ENCODE measurements at regions not wholly inside any gene's neighbourhood (a gene's known extent, or its start where the extent isn't known, plus 50 kb on each side); places are given as distances from the start of the nearest gene placed in this dataset.
A peak's percentile ranks its signal among the peaks of the same experiment; 100 is the strongest.
"Not testable (repeated sequence)": the region's sequence is repeated elsewhere in the genome, so short reads cannot be mapped to it uniquely, and the experiment has no call there.

DNA sequence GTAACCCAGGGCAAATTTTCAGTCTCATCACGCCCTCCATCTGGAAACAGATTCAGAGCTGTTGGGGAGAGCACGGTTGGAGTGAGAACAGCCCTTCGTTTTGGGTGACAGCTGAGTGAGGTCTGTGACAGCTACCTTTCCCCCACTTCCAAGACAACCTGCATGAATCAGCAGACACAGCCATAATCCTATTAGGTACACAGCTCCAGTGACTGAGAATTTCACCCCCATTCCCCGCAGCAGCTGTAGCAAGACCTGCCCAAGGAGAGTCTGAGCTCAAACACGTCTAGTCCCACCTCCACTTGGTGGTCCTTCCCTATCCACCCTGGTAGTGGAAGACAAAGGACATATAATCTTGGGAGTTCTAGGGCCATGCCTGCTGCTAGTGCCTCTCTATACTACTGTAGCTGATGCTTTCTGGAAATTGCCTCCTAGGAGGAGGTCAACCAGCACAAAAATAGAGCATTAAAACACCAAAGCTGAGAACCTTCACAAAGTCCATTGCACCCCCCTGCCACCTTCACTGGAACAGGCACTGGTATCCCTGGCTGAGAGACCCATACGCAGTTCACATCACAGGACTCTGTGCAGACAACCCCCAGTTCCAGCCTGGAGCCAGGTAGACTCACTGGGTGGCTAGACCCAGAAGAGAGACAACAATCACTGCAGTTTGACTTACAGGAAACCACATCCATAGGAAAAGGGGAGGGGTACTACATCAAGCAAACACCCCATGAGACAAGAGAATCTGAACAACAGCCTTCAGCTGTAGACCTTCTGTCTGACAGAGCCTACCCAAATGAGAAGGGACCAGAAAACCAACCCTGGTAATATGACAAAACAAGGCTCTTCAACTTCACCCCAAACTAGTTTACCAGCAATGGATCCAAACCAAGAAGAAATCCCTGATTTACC is 448.6 kb upstream of the CBLB start:
- Histone ChIP-seq H3K4me1 (no peaks in the 10 kb centered on the region), H3K27me3 (no peaks in the 10 kb centered on the region), H3K9me3 (no peaks in the 10 kb centered on the region), H3K4me3 (no peak overlapping the region), H3K36me3 (no peaks in the 10 kb centered on the region), H3K27ac (no peak overlapping the region)
- DNase-seq (peak in 1 of 6 donors; percentile 10), ATAC-seq (no peak), FAIRE-seq (no peak)
- TF ChIP-seq, protein P1, sequence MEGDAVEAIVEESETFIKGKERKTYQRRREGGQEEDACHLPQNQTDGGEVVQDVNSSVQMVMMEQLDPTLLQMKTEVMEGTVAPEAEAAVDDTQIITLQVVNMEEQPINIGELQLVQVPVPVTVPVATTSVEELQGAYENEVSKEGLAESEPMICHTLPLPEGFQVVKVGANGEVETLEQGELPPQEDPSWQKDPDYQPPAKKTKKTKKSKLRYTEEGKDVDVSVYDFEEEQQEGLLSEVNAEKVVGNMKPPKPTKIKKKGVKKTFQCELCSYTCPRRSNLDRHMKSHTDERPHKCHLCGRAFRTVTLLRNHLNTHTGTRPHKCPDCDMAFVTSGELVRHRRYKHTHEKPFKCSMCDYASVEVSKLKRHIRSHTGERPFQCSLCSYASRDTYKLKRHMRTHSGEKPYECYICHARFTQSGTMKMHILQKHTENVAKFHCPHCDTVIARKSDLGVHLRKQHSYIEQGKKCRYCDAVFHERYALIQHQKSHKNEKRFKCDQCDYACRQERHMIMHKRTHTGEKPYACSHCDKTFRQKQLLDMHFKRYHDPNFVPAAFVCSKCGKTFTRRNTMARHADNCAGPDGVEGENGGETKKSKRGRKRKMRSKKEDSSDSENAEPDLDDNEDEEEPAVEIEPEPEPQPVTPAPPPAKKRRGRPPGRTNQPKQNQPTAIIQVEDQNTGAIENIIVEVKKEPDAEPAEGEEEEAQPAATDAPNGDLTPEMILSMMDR (IDR thresholded peaks at IDR 0.05), result no peak
- WGBS, 2 donors, result 56 to 64% methylated on average over 6 of the region's 6 CpGs
- intact Hi-C loops (cut with DNase I), result no loop called here

DNA sequence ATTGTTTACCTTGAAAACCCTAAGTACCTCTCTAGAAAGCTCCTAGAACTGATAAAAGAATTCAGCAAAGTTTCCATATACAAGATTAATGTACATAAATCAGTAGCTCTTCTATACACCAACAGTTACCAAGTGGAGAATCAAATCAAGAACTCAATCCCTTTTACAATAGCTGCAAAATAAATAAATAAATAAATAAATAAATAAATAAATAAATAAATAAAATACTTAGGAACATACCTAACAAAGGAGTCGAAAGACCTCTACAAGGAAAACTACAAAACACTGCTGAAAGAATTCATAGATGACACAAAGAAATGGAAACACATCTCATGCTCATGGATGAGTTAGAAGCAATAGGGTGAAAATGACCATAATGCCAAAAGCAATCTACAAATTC is 452.6 kb upstream of the CBLB start:
- H3K9me3 ChIP-seq; intact Hi-C loops (cut with DNase I); H3K27ac ChIP-seq; FAIRE-seq; DNase-seq; H3K4me3 ChIP-seq; H3K36me3 ChIP-seq; ATAC-seq; H3K27me3 ChIP-seq; H3K4me1 ChIP-seq: not testable (repeated sequence)
- 48 to 54% methylated on average over 1 of the region's 1 CpG for WGBS, 2 donors

DNA sequence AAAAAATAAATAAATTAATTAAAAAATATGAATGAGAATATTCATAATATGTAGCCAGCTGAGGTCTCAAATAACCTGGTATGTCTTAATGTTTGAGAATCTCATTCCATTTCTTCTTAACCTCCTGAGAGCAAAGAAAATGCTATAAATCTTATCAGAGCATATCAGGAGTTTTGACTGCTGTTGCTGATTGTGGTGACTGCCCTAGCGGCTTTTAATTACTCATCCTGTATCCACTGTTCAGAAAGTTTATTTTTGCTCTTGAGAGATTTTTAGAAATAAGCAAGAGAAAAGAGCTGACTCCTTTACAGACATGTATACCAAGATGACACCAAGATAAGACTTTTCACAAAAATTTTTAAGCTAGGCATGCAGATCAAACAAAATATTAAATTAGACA is 454.8 kb upstream of the CBLB start:
- ATAC-seq, result no peak
- TF ChIP-seq, protein P1 (IDR thresholded peaks at IDR 0.05), result no peak
- Histone ChIP-seq H3K27ac (no peak overlapping the region), H3K27me3 (no peaks in the 10 kb centered on the region), H3K4me1 (no peaks in the 10 kb centered on the region), H3K9me3 (no peaks in the 10 kb centered on the region), H3K4me3 (no peak overlapping the region), H3K36me3 (no peaks in the 10 kb centered on the region)
- no peak for FAIRE-seq
- no peak for DNase-seq
- WGBS, 2 donors, result 42 to 67% methylated on average over 1 of the region's 1 CpG
- intact Hi-C loops (cut with DNase I), result no loop called here

DNA sequence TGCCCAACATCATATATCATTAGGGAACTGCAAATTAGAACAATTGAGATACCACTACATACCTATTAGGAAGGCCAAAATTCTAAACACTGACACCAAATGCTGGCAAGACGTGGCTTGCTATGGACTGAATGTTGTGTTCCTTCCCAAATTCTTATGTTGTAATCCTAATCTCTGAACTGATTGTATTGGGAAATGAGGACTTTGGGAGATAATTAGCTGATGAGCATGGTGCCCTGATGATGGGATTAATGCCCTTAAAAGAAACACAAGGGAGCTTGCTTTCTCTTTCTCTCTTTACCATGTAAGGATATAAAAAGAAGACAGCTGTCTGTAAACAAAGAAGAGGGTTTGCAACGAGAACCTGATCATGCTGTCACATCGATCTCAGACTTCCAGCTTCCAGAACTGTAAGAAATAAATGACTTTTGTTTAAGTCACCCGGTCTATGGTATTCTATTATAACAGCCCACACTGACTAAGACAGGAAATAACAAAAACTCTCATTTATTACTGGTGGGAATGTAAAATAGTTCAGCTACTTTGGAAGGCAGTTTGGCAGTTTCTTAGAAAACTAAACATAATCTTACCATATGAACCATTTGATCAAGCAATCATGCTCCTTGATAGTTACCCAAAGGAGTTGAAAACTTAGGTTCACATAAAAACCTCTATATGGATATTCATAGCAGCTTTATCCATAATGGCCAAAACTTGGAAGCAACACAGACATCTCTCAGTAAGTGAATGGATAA is 458.3 kb upstream of the CBLB start:
- Histone ChIP-seq H3K4me1 (no peaks in the 10 kb centered on the region), H3K9me3 (no peaks in the 10 kb centered on the region), H3K27ac (no peak overlapping the region), H3K4me3 (no peak overlapping the region), H3K27me3 (no peaks in the 10 kb centered on the region), H3K36me3 (no peaks in the 10 kb centered on the region)
- DNase-seq (no peak), ATAC-seq (no peak), FAIRE-seq (no peak)
- WGBS, 2 donors, result 38 to 46% methylated on average over 4 of the region's 4 CpGs
- TF ChIP-seq, protein P1 (IDR thresholded peaks at IDR 0.05), result no peak
- intact Hi-C loops (cut with DNase I), result no loop called here

DNA sequence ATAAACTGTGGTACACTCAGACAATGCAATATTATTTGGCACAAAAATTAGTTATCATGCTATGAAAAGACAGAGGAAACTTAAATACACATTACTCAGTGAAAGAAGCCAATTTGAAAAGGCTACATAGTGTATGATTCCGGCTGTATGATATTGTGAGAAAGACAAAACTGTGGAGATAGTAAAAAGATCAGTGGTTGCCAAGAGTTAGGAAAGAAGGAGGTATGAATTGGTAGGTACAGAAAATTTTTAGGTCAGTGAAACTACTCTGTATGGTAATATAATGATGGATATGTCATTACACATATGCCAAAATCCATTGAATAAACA is 458.8 kb upstream of the CBLB start:
- no peaks in the 10 kb centered on the region for H3K4me1 ChIP-seq
- TF ChIP-seq, protein P1 (IDR thresholded peaks at IDR 0.05), result no peak
- H3K4me3 ChIP-seq, result no peak overlapping the region
- no peak for DNase-seq
- WGBS, 2 donors, result 54 to 59% methylated on average over 1 of the region's 1 CpG
- ATAC-seq, result no peak
- H3K27ac ChIP-seq, result no peak overlapping the region
- no peaks in the 10 kb centered on the region for H3K9me3 ChIP-seq
- no peaks in the 10 kb centered on the region for H3K36me3 ChIP-seq
- no peak for FAIRE-seq
- H3K27me3 ChIP-seq, result no peaks in the 10 kb centered on the region
- intact Hi-C loops (cut with DNase I), result no loop called here

Data from pancreas (tissue), 10 donors.